ENCODE measurements at regions not wholly inside any gene's neighbourhood (a gene's known extent, or its start where the extent isn't known, plus 50 kb on each side); places are given as distances from the start of the nearest gene placed in this dataset.

DNA sequence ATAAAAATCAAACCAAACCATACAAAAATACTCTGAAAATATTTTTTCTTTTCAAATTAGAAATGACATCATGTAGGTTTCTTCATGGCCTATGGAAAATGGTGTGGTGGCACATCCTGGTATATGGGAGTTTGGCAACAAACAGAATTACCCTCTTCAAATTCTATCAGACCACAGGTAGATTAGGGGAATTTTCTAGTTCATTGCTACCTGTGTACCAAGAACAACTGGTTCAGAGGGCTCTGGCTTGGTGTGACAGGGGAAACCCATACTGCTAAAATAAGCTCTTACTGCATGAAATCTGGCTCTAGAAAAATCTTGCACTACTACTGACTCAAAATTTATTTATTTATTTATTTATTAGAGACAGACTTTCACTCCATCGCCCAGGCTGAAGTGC lies 63.4 kb upstream of the PELI1 start:
- TF ChIP-seq, protein P1, sequence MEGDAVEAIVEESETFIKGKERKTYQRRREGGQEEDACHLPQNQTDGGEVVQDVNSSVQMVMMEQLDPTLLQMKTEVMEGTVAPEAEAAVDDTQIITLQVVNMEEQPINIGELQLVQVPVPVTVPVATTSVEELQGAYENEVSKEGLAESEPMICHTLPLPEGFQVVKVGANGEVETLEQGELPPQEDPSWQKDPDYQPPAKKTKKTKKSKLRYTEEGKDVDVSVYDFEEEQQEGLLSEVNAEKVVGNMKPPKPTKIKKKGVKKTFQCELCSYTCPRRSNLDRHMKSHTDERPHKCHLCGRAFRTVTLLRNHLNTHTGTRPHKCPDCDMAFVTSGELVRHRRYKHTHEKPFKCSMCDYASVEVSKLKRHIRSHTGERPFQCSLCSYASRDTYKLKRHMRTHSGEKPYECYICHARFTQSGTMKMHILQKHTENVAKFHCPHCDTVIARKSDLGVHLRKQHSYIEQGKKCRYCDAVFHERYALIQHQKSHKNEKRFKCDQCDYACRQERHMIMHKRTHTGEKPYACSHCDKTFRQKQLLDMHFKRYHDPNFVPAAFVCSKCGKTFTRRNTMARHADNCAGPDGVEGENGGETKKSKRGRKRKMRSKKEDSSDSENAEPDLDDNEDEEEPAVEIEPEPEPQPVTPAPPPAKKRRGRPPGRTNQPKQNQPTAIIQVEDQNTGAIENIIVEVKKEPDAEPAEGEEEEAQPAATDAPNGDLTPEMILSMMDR (IDR thresholded peaks at IDR 0.05) = no peak
- TF ChIP-seq POLR2A (IDR thresholded peaks at IDR 0.05) (no peak), EP300 (IDR thresholded peaks at IDR 0.05) (no peak)
